HEK293 (cell line): ENCODE measurements at regions not wholly inside any gene's neighbourhood (a gene's known extent, or its start where the extent isn't known, plus 50 kb on each side); places are given as distances from the start of the nearest gene placed in this dataset.

Experiments
- KLF8 ChIP-seq: fragments of 450-650 bp; formaldehyde crosslinking; IDR thresholded peaks from 2 replicates; pipeline ENCODE4 v1.5.1; 2016; ENCODE audit warnings: missing biosample characterization, missing genetic modification characterization
- ZNF621 ChIP-seq: fragments of 450-650 bp; formaldehyde crosslinking; IDR thresholded peaks from 2 replicates; pipeline ENCODE4 v1.5.1; 2017; ENCODE audit warnings: missing biosample characterization, missing genetic modification characterization
- TF ChIP-seq, protein P1 (sequence below): fragments of 450-650 bp; formaldehyde crosslinking; IDR thresholded peaks from 2 replicates; pipeline ENCODE4 v1.5.1; 2016; ENCODE audit warnings: missing biosample characterization, missing genetic modification characterization
- TF ChIP-seq, protein P2 (sequence below): fragments of 450-650 bp; formaldehyde crosslinking; conservative IDR thresholded peaks from 2 replicates; pipeline ENCODE4 v1.5.1; 2016; ENCODE audit warnings: low read depth, missing biosample characterization, missing genetic modification characterization

DNA sequence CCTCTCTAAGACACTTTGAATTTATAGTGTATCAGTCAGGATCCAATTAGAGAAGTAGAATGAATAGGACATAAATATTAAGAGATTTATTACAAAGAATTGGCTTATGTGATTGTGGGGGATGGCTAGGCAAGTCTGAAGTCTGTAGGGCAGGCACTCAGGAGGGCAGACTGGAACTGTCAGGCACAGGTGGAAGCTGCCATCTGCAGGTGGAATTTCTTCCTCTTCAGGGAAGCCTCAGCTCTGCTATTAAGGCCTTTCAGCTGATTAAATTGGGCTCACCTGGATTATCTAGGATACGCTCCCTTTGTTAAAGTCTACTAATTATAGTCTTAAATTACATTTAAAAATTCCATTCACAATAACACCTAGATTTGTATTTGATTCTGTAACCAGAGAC lies 92.0 kb upstream of the HAO2 start:
- TF ChIP-seq, protein P1, sequence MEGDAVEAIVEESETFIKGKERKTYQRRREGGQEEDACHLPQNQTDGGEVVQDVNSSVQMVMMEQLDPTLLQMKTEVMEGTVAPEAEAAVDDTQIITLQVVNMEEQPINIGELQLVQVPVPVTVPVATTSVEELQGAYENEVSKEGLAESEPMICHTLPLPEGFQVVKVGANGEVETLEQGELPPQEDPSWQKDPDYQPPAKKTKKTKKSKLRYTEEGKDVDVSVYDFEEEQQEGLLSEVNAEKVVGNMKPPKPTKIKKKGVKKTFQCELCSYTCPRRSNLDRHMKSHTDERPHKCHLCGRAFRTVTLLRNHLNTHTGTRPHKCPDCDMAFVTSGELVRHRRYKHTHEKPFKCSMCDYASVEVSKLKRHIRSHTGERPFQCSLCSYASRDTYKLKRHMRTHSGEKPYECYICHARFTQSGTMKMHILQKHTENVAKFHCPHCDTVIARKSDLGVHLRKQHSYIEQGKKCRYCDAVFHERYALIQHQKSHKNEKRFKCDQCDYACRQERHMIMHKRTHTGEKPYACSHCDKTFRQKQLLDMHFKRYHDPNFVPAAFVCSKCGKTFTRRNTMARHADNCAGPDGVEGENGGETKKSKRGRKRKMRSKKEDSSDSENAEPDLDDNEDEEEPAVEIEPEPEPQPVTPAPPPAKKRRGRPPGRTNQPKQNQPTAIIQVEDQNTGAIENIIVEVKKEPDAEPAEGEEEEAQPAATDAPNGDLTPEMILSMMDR (tag by site-specific recombination), result peak; percentile 64
- TF ChIP-seq ZNF621 (tag by site-specific recombination) (no peak), KLF8 (no peak)
- TF ChIP-seq, protein P2, sequence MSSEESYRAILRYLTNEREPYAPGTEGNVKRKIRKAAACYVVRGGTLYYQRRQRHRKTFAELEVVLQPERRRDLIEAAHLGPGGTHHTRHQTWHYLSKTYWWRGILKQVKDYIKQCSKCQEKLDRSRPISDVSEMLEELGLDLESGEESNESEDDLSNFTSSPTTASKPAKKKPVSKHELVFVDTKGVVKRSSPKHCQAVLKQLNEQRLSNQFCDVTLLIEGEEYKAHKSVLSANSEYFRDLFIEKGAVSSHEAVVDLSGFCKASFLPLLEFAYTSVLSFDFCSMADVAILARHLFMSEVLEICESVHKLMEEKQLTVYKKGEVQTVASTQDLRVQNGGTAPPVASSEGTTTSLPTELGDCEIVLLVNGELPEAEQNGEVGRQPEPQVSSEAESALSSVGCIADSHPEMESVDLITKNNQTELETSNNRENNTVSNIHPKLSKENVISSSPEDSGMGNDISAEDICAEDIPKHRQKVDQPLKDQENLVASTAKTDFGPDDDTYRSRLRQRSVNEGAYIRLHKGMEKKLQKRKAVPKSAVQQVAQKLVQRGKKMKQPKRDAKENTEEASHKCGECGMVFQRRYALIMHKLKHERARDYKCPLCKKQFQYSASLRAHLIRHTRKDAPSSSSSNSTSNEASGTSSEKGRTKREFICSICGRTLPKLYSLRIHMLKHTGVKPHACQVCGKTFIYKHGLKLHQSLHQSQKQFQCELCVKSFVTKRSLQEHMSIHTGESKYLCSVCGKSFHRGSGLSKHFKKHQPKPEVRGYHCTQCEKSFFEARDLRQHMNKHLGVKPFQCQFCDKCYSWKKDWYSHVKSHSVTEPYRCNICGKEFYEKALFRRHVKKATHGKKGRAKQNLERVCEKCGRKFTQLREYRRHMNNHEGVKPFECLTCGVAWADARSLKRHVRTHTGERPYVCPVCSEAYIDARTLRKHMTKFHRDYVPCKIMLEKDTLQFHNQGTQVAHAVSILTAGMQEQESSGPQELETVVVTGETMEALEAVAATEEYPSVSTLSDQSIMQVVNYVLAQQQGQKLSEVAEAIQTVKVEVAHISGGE (tag by site-specific recombination), result no peak
